Subcutaneous abdominal adipose tissue (tissue), 5 donors: ENCODE measurements at regions not wholly inside any gene's neighbourhood (a gene's known extent, or its start where the extent isn't known, plus 50 kb on each side); places are given as distances from the start of the nearest gene placed in this dataset.

Experiments used
- H3K27ac ChIP-seq: one replicate; pipeline ENCODE4 v1.7.0; 2013; ENCODE audit warnings: low read depth, mild to moderate bottlenecking, inconsistent platforms, low read length, moderate library complexity
- H3K27me3 ChIP-seq, 5 donors: one replicate each; pipeline ENCODE4 v1.7.0; 2013; ENCODE audit warnings: low read length in 5 of 5, inconsistent platforms in 1 of 5; ENCODE audit not compliant: control insufficient read depth in 5 of 5, insufficient read depth in 4 of 5
- H3K36me3 ChIP-seq, 5 donors: one replicate each; pipeline ENCODE4 v1.7.0; 2013; ENCODE audit warnings: low read length in 5 of 5; ENCODE audit not compliant: control insufficient read depth in 5 of 5, insufficient read depth in 5 of 5
- H3K4me1 ChIP-seq, 5 donors: one replicate each; pipeline ENCODE4 v1.7.0; 2013; ENCODE audit warnings: low read length in 5 of 5, mild to moderate bottlenecking in 3 of 5, moderate library complexity in 1 of 5; ENCODE audit not compliant: control insufficient read depth in 5 of 5, insufficient read depth in 5 of 5
- H3K4me3 ChIP-seq, 5 donors: one replicate each; pipeline ENCODE4 v1.7.0; 2013; ENCODE audit warnings: low read length in 5 of 5, low read depth in 1 of 5
- H3K9ac ChIP-seq, 5 donors: one replicate each; pipeline ENCODE4 v1.7.0; 2013; ENCODE audit warnings: low read length in 5 of 5, mild to moderate bottlenecking in 4 of 5, moderate library complexity in 3 of 5
- H3K9me3 ChIP-seq, 5 donors: one replicate each; pipeline ENCODE4 v1.7.0; 2013; ENCODE audit warnings: low read length in 5 of 5; ENCODE audit not compliant: control insufficient read depth in 5 of 5
- donor health status: healthy.
- donor health status: healthy.
- donor health status: healthy.
- donor health status: healthy.
- donor health status: healthy.

GRCh38 chr3:76049776-76050175 is 264.4 kb upstream of the ZNF717 start:
- Histone ChIP-seq H3K4me1 (no peaks in the 10 kb centered on the region), H3K27ac (no peak overlapping the region), H3K27me3 (no peaks in the 10 kb centered on the region), H3K9ac (no peak overlapping the region), H3K36me3 (no peaks in the 10 kb centered on the region), H3K4me3 (no peak overlapping the region), H3K9me3 (no peaks in the 10 kb centered on the region)

- Histone ChIP-seq H3K4me1 (no peaks in the 10 kb centered on the region), H3K27me3 (no peaks in the 10 kb centered on the region), H3K36me3 (no peaks in the 10 kb centered on the region), H3K27ac (no peak overlapping the region), H3K4me3 (no peak overlapping the region), H3K9ac (no peak overlapping the region), H3K9me3 (no peaks in the 10 kb centered on the region)
Measured at GRCh38 chr3:76051145-76051544, 265.8 kb upstream of the ZNF717 start.

DNA sequence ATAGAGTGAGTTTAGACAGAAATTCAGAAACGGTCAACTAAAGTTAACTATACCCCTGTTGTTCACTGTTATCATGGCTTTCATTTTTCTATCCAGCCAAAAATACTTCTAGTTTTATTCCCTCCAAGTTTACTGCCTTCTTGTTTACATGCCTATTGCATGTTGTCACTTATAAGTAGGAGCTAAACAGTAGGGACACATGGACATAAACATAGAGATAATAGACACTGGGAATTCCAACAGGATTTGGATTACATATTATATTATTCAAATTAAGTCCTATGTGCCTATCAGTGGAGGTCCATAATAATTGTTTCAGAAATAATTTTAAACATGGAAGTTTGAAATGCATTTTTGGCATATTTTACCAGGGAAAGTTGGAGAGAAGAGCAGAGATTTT is 269.1 kb upstream of the ZNF717 start:
- Histone ChIP-seq H3K9ac (no peak overlapping the region), H3K27ac (no peak overlapping the region), H3K9me3 (no peaks in the 10 kb centered on the region), H3K4me1 (no peaks in the 10 kb centered on the region), H3K4me3 (no peak overlapping the region), H3K27me3 (no peaks in the 10 kb centered on the region), H3K36me3 (no peaks in the 10 kb centered on the region)

DNA sequence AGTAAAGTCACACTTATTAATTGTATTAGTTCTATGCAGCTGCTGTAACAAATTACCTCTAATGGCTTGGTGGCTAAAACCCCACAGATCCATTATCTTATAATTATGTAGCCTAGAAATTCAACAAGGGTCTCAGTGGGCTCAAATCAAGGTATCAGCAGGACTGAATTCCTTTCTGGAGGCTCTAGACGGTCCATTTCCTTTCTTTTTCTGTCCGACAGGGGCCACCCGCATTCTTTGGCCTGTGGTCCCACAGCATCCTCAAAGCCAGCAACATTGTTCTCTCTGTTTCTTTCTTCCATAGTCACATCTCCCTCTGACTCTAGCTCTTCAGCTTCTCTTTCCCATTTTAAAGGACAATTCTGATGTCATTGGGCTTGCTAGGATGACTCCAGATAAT is 276.3 kb upstream of the ZNF717 start:
- Histone ChIP-seq H3K27me3 (no peaks in the 10 kb centered on the region), H3K4me3 (no peak overlapping the region), H3K4me1 (peaks cover 0 to 15% (median 0%) of the 10 kb centered on the region in 5 donors), H3K27ac (peak overlapping the region; percentile 56), H3K36me3 (no peaks in the 10 kb centered on the region), H3K9ac (no peak overlapping the region), H3K9me3 (peaks cover 0 to 3% (median 0%) of the 10 kb centered on the region in 5 donors)

- Histone ChIP-seq H3K4me3 (no peak overlapping the region), H3K4me1 (peaks cover 0 to 15% (median 0%) of the 10 kb centered on the region in 5 donors)
Measured at GRCh38 chr3:76063019-76063418, 277.7 kb upstream of the ZNF717 start.

DNA sequence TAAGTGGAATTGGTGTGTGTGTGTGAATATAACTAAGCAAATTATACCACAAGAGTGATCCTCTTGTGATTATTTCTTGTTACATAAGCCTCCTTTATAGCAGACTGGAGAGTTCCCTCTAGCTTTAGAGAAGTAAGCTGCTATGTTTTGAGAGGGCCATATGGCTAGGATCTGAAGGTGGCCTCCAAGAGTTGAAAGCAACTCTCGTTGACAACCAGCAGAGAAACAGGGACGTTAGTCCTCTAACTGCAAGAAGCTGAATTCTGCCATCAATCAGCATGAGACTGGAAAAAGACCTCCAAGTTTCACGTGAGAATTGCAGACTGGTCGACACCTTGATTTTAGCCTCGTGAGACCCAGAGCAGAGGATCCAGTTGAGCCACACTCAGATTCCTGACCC is 278.5 kb upstream of the ZNF717 start:
- Histone ChIP-seq H3K4me1 (peaks cover 0 to 15% (median 0%) of the 10 kb centered on the region in 5 donors), H3K36me3 (no peaks in the 10 kb centered on the region), H3K9ac (no peak overlapping the region), H3K27ac (peak overlapping the region; percentile 44), H3K9me3 (peaks cover 0 to 3% (median 0%) of the 10 kb centered on the region in 5 donors), H3K4me3 (no peak overlapping the region), H3K27me3 (no peaks in the 10 kb centered on the region)

More at GRCh38 chr3:76063019-76063418, 277.7 kb upstream of the ZNF717 start:
- peaks cover 0 to 3% (median 0%) of the 10 kb centered on the region in 5 donors for H3K9me3 ChIP-seq
- H3K27ac ChIP-seq = peak overlapping the region; percentile 44
- no peaks in the 10 kb centered on the region for H3K36me3 ChIP-seq
- H3K9ac ChIP-seq = no peak overlapping the region
- H3K27me3 ChIP-seq = no peaks in the 10 kb centered on the region

GRCh38 chr3:76065964-76066363 is 280.6 kb upstream of the ZNF717 start:
- Histone ChIP-seq H3K9me3 (peaks cover 0 to 3% (median 0%) of the 10 kb centered on the region in 5 donors), H3K4me1 (peaks cover 0 to 12% (median 0%) of the 10 kb centered on the region in 5 donors), H3K36me3 (no peaks in the 10 kb centered on the region), H3K4me3 (no peak overlapping the region), H3K27me3 (no peaks in the 10 kb centered on the region), H3K9ac (no peak overlapping the region), H3K27ac (no peak overlapping the region)

DNA sequence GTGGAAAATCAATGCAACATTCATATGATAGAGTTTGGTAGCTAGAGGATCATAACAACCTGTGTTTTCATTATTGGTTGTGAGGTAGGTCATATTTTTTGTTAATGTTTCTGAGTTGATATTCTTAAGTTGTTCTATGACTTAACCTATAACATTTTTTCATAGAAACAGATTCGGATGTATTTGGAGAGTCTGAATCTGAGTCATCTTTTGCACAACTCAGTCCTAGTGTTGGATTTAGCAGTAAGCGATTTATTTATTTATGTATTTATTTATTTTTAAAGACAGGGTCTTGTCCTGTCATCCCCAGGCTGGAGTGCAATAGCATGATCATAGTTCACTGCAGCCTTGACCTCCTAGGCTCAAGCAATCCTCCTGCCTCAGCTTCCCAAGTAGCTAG is 292.8 kb upstream of the ZNF717 start:
- no peaks in the 10 kb centered on the region for H3K4me1 ChIP-seq
- H3K36me3 ChIP-seq = no peaks in the 10 kb centered on the region
- H3K4me3 ChIP-seq = no peak overlapping the region
- H3K9ac ChIP-seq = no peak overlapping the region
- H3K27ac ChIP-seq = no peak overlapping the region
- H3K9me3 ChIP-seq = no peaks in the 10 kb centered on the region
- H3K27me3 ChIP-seq = no peaks in the 10 kb centered on the region

- H3K27ac ChIP-seq = no peak overlapping the region
- H3K27me3 ChIP-seq = no peaks in the 10 kb centered on the region
- no peaks in the 10 kb centered on the region for H3K4me1 ChIP-seq
- no peaks in the 10 kb centered on the region for H3K36me3 ChIP-seq
- H3K9ac ChIP-seq = no peak overlapping the region
- H3K9me3 ChIP-seq = no peaks in the 10 kb centered on the region
- no peak overlapping the region for H3K4me3 ChIP-seq
Measured at GRCh38 chr3:76083992-76084391, 298.6 kb upstream of the ZNF717 start.

- H3K9ac ChIP-seq = no peak overlapping the region
- no peak overlapping the region for H3K4me3 ChIP-seq
- H3K4me1 ChIP-seq = no peaks in the 10 kb centered on the region
- H3K9me3 ChIP-seq = no peaks in the 10 kb centered on the region
- H3K27me3 ChIP-seq = no peaks in the 10 kb centered on the region
- no peaks in the 10 kb centered on the region for H3K36me3 ChIP-seq
- H3K27ac ChIP-seq = no peak overlapping the region
Measured at GRCh38 chr3:76096036-76096435, 310.7 kb upstream of the ZNF717 start.
